HG03039 (cell line): ENCODE measurements at regions not wholly inside any gene's neighbourhood (a gene's known extent, or its start where the extent isn't known, plus 50 kb on each side); places are given as distances from the start of the nearest gene placed in this dataset.
"Not testable (repeated sequence)": the region's sequence is repeated elsewhere in the genome, so short reads cannot be mapped to it uniquely, and the experiment has no call there.

Experiments
- ATAC-seq: cut with Tn5 transposase; IDR thresholded peaks from one replicate; pipeline ENCODE4 v1.9.1; 2021; ENCODE audit warnings: mild to moderate bottlenecking, moderate library complexity; ENCODE audit not compliant: unreplicated experiment

DNA sequence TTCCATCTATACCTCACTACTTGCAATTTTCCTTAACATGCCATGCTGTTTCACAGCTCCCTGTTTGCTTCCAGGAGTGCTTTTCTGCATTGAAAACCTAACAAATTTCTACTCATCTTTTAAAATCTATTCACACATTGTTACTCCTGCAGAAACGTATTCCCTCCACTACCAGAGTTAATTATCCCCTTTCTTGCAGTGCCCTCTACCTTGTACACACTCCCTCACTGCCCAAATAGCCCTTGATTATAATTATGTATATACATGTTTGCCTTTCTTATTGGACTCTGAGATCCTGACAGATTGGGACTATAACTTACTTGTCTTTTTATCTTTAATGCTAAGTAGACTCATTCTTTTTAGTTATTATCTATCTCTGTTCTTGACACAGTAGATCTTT lies 325.0 kb downstream of the OXSM start:
- no peak for ATAC-seq

DNA sequence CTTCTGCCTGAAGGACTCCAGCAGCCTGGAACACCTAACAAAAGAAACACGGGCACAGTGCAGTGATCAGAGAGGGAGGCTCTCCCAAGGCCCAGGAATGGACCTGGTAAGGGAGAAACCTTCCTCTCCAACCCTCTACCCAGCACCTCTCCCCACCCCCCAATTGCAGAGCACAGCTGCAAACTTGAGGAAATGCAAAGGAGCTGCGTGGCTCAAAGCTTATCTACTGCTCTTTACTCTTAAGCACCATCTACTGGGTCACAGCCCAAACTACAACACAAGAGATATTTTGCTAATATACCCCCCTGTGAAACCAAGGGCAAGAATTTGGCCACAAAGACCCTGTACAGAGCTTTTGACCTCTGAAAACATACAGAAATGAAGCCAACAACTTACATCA lies 328.3 kb downstream of the OXSM start:
- peak; percentile 45 for ATAC-seq

DNA sequence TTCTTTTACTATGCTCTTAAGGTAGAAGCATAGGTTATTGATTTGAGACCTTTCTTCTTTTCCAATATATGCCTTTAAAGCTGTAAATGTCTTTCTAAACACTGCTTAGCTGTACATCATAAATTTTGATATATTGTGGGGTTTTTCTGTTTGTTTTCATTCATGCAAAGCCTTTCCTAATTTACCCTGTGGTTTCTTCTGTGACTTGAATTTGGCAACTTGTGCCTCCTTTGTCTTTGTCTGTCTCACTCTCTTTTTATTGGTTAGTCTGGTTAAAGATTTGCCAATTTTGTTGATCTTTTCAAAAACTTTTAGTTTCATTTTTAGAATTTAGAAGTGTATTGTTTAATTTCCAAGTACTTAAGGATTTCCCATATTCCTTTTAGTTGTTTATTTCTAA lies 343.1 kb downstream of the OXSM start:
- no peak for ATAC-seq

DNA sequence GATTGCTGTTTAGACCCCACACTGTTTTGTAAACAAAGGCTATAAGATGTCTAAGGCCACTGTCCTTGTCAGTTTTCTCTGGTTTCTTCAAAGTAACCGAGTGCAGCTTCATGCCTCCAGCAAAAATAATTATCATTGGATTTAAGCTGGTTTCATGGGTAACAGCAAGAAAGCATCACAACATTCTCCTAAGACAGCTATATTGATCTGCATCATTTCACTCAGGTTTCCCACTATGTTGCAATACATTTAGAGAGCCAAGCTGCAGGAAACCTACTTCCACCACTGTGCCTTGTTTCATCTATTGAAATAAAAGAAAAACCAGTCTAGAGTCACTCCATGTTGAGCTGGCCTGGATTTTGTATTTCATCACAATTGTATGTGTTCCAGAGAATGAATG lies 351.4 kb downstream of the OXSM start:
- ATAC-seq, result no peak

DNA sequence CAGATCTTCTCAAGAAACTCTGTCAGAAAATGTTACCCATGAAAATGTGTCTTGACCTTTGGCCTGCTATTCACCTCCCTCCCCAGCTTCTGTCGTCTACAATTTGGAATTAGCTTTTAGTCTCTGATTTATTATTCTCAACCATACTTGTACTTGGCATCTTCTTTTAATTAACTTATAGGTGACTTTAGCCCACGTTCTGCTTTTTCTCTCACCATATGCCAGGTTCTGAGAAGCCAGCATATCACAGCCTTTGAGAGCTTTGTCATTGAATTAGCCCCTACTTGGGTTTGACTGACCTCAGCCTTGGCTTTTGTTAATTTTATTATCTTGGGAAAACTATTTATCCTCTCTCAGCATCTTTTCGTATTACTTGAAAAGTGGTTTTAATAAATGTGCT lies 355.9 kb downstream of the OXSM start:
- no peak for ATAC-seq

DNA sequence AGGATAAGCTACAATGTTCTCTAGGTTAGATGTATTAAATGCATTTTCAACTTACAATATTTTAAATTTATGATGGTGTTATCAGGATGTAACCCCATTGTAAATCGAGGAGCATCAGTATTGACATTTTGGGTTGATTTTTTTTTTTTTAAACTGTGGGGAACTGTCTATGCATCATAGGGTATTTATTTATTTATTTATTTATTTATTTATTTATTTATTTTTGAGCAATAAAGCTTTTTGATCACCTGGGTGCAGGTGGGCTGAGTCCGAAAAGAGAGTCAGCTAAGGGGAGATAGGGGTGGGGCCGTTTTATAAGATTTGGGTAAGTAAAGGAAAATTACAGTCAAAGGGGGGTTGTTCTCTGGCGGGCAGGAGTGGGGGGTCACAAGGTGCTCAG lies 367.5 kb downstream of the OXSM start:
- ATAC-seq, result not testable (repeated sequence)

DNA sequence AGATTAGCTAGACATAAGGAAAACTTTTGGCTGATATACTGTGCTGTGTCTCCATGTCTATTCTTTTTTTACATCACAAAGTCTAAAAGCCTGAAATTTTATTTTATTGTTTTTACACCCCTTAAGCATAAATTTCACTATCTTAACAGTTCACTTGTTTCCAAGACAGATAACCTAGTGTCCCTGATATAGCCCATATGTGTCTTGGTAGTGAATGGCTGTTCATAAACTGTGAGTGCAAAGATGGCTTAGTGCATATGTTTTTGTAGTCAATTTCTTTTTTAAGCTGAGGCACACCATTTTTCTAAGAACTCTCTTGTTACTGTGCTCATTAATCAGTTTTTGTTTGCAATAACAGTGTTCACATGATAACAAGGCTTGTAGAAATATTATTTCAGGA lies 381.1 kb downstream of the OXSM start:
- ATAC-seq, result no peak

DNA sequence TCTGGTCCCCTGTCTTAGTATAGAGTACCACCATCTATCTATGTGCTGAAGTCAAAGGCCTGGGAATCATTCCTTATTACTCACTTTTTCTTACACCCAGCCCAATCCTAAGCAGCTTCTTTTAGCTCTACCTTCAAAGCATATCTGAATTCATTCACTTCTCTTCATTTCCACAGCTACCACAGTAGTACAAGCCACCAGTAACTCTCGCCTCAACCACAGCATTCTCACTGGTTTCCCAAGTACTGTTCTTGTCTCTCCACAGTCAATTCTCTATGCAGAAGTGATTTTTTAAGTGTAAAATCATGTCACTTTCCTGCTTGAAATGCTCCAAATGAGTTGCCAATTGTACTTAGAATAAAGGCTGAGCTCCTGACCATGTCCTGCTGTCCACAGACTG lies 401.7 kb downstream of the OXSM start:
- ATAC-seq, result no peak

DNA sequence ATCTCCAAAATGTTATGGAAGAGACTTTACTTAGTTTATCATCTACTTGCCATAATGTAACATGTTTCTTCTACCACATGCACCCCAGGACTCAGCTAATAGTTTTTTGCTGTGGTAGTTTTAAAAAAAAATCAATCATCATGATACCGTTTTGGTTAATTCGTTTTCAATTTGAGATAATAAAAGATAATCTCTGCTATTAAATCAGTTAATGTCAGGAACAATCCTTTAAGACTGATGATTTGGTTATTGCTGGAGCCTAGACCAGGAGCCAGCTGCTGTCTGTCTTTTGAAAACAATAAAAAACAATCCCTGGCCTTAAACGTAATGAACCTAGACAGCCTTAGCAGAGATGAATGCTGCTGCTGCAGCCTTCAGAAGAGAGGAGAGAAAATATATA lies 403.7 kb downstream of the OXSM start:
- ATAC-seq, result no peak

DNA sequence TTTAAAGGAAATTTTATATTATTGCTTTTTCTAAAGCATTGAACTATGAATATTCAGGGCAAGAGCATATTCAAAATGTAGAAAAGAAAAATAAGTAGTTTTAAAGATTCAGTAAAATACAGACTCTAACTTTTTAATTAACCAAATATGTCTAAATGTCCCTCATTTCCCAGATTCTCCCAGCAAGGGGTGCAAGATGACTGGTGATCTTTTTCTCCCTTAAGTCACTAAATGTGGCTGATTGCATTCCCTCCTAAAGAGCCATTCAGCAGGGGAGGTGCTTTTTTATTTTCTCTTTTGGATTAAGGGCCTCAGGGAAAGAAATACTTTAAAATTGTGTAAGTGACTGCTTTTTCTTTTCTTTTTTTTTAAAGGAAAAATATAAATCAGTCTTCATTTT lies 406.9 kb downstream of the OXSM start:
- no peak for ATAC-seq

DNA sequence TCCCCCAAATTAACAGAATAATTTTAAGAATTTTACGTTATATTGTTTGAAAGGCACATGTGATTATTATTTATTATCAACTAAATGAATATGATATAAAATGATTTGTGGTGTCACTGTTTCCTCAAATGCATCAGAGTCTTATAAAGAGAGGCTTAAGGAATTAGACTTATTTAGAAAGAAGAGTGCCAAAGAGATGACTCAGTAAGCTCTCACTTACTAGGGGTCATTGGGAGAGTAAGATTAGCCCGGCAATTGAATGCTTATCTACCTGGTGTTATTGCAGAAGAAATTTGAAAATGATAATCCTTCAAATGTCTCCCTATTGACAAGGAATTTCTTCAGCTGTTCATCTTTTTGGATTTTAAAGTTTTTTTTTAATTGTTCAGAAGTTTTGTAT lies 408.7 kb downstream of the OXSM start:
- ATAC-seq, result no peak

DNA sequence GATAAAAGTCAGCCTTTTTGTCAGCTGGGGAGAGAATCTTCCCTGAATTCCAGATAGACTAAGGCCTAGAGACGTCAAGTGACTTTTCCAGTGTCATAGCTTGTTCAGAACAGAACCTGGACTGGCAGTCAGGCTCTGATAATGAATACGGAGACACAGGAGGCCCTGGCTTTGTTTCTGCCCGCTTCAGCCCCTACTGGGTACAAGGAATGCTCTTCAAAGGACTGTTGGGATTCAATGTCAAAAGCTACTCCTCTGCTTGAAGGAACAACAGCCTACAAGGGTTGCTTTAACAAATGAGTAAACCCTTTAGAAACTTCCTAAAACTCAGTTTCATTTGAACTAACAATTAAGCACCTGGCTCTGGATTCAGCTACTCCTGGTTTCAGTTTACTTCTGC lies 412.3 kb downstream of the OXSM start:
- ATAC-seq, result no peak

DNA sequence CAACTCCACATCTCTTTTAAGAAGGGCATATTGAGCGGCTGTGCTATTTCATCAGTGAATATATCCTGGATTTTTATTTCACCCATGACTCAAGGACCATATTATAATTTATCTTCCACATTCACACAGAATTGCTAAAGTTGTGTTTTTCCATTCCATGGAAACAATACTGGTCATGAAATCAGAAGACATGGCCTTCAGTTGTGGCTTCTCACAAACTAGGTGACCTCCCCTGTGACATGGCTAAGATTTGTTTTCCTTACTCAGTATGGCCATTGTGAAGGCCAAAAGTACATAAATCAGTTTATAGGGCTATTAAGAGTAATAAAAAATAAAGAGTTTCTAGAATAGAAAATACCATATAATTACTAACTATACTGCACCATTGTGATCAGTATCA lies 415.6 kb downstream of the OXSM start:
- ATAC-seq, result no peak

DNA sequence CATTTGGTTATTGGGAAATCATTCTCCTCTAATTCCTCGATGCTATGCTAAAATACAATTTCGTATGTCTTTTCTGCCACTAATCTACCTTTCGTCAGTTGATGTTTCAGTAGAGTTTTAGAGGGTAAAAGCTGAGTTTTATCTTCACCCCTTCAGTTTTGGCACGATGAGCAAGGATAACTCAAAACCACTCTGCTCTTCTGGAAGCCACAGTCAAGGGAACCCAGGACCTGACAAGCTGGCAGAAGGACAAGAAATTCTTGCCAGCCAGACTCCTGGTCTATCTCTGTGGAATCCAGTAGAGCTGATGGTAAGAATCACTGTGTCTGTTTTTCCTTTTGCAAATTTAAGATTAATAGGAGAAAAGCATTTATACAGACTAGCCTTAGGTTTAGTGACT lies 414.4 kb upstream of the LRRC3B start:
- ATAC-seq, result no peak

DNA sequence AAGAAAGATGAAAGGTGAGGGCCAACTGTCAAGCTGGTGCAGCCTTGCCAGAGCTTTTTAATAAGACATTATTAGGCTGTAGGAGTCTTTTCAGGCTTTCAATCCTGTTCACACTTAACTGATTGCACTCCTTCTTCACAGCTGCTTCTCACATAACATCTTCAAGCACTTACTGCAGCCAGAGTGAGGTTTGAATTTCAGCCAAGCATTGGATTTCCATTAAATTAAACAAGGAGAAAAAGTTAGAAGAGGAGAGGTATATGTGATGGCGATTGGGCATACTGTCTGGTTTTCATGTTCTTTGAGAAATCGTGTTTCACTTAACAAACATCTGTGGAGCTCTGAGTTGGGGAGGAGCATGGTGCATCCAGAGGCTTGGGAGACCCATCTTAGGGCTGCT lies 392.8 kb upstream of the LRRC3B start:
- ATAC-seq, result no peak

DNA sequence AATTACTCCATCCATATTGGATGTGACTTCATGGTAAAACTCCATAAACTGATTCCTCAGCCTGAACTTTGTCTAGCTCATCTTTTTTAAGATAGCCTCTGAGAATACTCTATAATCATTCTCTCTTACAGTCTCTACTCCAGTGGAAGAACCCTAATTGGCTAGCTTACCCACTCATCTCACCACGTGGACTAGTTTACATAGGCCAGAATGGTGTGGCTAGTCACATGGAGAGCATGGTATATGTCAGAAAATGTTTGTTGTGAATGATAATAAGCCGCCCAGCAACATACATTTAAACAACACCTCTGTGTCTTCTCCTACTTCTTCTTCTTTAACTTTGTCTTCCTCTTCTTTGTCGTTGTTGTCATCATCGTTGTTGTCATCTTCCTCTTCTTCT lies 389.2 kb upstream of the LRRC3B start:
- ATAC-seq, result no peak

DNA sequence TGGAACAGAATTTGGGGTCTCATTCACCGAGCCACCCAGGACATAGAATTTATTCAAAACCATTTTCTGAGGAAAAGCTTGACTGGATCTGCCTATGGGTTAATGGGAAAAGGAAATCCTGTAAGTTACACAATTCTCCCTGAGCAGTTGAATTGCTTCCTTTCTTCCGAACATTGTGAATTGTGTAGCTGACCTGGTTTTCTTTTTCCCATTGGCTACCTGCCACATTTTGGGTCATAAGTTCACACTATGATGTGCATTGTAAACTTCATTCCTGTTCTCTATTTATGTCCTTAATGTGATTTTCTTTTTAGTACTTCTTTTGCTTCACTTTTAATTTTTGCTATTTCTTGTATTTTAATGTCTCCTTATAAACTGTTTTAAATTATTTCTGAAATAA lies 386.0 kb upstream of the LRRC3B start:
- ATAC-seq, result no peak

DNA sequence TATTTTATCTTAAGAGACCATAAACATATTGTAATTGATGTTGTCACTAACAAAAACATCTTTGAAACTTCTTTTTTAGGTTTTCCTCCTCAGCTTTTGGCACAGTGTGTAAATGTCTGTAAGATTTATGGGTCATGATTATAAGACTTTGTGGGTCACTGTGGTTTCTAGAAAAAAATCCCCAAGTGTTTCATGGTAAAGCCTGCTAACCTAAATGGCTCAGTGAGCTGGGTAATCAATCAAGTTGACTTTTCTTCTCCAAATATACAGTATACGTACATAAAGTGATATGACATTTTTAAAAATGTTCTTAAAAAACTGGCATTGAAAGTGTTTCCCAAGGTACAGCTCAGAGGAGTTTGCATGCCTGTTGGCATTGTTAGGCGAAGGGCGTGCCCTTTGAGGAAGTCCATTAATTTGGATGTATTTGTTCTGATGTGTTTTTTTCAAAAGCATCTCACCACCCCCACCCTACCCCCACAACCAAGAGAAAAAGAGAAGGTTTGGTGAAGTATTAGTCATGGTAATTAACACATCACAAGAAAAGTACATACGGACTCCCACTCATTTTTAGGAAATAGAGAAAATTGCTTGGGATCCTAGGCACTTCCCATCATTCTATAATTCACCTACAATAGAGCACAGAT lies 385.4 kb upstream of the LRRC3B start:
- ATAC-seq, result no peak

DNA sequence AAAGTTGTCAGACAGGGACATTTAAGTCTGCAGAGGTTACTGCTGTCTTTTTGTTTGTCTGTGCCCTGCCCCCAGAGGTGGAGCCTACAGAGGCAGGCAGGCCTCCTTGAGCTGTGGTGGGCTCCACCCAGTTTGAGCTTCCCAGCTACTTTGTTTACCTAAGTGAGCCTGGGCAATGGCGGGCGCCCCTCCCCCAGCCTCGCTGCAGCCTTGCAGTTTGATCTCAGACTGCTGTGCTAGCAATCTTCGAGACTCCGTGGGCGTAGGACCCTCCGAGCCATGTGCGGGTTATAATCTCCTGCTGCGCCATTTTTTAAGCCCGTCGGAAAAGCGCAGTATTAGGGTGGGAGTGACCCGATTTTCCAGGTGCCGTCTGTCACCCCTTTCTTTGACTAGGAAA lies 378.0 kb upstream of the LRRC3B start:
- not testable (repeated sequence) for ATAC-seq

DNA sequence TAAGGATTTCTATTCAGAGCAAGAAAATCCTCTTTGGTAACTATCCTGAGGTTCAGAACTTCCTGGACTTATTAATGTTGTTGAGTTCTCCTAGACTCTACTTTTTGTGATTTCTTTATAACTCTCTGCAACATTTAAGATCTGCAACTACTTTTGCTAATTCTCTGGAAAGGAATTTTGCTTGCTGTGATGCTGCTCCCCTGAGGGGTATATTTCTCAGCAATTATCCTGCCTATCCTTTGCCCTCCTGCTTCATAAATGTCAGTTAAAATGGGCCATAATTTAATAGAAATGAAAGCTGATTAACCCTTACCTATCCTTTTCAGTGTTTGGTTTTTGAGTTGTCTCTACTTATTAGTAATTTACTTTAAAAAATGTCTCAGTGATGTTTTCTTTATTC lies 377.3 kb upstream of the LRRC3B start:
- ATAC-seq, result no peak

DNA sequence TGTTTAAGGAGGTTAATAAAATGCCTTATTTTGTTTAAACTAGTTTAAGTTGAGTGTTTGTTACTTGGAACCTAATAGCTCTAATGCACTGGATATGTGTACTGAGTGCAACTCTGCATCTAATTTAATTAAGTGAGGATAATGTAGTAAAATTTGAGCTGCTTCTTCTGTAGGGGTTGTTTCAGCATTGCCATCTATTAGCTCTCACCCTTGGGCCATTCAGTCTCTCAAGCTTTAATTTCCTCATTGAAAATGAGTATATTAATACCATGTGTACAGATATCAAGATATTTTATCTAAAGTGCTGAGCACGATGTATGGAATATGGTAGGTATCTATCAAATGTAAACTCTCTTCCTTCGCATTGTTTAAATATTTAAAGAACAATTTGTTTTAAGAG lies 375.7 kb upstream of the LRRC3B start:
- no peak for ATAC-seq

DNA sequence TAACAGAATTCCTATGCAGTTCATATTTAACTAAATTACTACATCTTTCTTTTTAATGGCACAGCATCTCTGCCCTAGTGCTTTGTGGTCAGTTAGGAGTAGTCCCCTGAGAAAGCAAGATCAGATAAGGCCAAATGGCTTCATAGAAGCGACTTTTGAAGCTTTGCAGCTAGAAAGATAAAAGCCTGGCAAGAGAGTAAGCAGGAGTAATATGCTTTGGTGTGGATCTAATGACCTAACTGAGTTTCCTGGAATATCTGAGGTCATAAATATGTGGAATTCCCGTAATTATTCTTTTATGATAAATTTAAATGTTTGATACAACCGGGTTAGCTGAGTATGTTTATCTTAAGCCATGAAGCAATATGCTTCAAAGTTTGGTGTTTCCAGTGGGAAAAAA lies 374.9 kb upstream of the LRRC3B start:
- no peak for ATAC-seq

DNA sequence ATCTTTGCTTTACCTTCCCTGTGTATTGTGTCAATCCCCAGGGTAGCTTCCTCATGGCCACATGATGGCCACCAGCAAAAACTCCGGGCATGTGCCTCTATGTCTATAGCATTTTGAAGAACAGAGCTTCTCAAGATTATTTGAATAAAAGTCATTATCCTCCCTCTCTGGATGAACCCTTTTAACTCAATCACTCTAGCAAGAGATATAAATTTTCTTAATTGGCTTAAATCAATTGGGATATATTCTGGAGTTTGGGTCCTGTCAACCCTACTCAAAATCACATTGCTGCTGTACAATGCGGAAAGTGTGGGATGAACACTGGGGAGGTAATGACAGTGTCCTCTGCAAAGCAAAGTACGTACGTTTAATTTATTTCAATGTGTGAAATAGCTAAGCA lies 370.6 kb upstream of the LRRC3B start:
- ATAC-seq, result no peak

DNA sequence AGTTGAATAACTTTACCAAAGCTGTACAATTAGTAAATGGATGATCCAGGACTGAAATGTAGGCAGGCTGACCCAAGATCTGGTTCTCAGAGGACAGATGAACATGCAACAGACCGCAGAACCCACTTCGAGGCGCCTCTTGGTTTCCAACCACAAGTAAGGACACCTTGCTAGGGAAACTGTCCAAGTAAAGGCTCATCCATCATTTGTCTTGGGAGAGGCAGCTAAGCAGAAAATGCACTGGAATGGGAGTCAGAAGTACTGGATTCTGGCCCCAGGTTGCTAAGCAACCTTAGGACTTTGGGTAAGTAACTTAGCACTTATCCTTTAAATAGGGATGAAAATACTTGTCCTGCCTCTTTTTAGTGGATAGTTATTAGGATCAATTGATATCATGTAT lies 366.3 kb upstream of the LRRC3B start:
- ATAC-seq, result no peak
